NCI-H1694 treated with DMSO at 0.1 percent for 48 hours (cell line): ENCODE measurements at regions not wholly inside any gene's neighbourhood (a gene's known extent, or its start where the extent isn't known, plus 50 kb on each side); places are given as distances from the start of the nearest gene placed in this dataset.
"Not testable (repeated sequence)": the region's sequence is repeated elsewhere in the genome, so short reads cannot be mapped to it uniquely, and the experiment has no call there.

Source experiments
- DNase-seq: peaks from one replicate; lab custom pipeline; 2025; lab: John Stamatoyannopoulos, UW

- no peak for DNase-seq
Measured at GRCh38 chrX:123086768-123087167, 97.3 kb upstream of the GRIA3 start.

- DNase-seq: no peak
Measured at GRCh38 chrX:123087326-123087725, 96.8 kb upstream of the GRIA3 start.

- DNase-seq: no peak
Measured at GRCh38 chrX:123088331-123088730, 95.7 kb upstream of the GRIA3 start.

DNA sequence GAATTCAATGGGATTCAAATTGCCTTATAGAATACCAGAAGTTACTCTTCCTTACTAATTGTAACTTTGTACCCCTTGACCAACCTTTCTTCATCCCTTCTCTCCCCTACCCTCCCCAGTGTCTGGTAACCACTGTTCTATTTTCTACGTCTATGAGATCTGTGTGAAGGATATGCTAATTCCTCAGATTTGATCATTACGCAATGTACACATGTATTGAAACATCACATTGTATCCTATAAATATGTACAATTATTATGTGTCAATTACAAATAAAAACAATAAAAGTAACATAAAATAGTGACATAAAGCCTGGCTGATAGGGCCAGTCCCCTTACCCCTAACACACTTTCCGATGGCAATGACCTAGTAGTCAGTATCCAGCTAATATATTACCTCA is 95.1 kb upstream of the GRIA3 start:
- no peak for DNase-seq

- DNase-seq: no peak
Measured at GRCh38 chrX:123093792-123094191, 90.3 kb upstream of the GRIA3 start.

- DNase-seq: no peak
Measured at GRCh38 chrX:123108513-123109427, 75.3 kb upstream of the GRIA3 start.

DNA sequence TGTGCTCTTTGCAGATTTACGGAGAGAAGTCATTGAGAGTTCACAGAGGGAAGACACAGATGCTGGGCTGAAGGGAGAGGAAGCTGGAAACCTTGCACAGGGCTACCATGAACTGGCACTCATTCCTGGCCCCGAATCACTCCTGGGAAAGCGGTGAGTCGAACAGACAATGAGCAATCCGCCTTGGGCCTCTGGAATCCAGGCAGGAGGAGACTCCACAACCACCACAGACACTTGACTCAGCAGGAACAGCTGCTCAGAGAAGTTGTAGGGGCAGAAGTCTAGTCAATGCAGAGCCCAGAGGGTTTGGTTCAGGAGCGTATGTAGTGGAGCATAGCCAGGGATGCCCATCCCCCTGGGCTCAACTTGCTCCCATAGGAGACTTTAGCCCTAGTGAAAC is 62.8 kb upstream of the GRIA3 start:
- no peak for DNase-seq

DNA sequence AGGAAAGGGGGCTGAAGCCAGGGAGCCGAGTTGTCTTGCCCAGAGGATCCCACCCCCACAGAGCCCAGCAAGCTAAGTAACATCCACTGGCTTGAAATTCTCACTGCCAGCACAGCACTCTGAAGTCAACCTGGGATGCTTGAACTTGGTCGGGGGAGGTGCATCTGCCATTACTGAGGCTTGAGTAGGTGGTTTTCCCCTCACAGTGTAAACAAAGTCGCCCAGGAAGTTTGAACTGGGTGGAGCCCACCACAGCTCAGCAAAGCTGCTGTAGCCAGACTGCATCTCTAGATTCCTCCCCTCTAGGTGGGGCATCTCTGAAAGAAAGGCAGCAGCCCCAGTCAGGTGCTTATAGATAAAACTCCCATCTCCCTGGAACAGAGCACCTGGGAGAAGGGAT is 54.3 kb upstream of the GRIA3 start:
- DNase-seq: not testable (repeated sequence)
